ENCODE measurements at regions not wholly inside any gene's neighbourhood (a gene's known extent, or its start where the extent isn't known, plus 50 kb on each side); places are given as distances from the start of the nearest gene placed in this dataset.
A peak's percentile ranks its signal among the peaks of the same experiment; 100 is the strongest.

DNA sequence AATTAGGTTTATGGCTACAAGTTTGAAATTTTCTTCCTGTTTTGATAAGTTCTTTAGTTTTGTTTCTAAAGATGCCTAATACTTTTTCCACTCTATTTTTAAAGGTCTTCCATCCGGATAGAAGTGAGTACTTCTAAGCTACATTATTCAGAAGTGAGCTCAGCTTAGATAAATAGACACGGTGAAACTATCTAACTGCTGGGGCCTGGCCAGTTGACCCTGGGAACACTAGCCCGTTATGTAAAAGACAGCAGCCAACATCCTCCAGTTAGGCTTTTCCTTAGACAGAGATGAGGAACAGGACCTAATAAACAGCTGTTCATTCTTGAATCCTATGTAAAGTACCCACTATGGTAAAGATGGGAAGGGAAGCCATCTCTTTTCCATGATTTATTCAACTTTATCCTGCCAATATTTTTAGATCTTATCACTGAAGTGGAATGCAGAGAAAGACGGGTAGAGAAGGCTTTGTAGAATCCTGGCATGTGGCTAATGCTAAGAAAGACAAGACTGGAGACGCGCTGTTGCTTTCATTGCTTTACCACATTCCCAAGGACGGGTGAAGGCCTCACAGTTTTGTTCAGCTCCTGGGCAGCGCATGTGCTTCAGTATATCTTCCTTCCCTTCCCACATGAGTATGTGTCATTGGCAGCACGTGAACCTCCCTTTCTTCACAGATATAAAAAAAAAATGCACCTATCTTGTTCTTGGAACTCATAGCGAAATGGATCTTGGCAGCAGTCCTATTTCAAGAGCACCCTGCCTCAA is 340.0 kb upstream of the MEOX2 start:
- ATAC-seq = peak; percentile 96
- peak; percentile 49 for DNase-seq (ENCODE audit: low spot score)

DNA sequence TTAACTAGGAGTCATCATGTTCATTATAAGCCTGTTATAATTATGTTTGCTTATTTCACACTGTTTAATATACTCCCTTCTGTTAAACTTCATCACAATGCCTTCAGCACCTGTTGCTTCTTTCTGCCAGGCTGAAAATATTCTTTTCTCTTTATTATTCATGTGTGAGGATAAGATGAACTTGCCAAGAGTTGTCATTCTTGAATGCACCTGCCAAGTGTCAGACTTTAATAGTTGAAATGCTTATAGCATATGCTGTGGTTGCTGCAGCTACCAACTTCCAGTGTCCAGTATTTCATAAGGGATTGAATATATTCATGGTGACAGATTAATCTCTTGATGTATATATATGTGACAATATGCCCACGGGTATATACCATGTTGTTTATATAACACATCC is 339.2 kb upstream of the MEOX2 start:
- no peak for ATAC-seq
- no peak for DNase-seq (ENCODE audit: low spot score)

DNA sequence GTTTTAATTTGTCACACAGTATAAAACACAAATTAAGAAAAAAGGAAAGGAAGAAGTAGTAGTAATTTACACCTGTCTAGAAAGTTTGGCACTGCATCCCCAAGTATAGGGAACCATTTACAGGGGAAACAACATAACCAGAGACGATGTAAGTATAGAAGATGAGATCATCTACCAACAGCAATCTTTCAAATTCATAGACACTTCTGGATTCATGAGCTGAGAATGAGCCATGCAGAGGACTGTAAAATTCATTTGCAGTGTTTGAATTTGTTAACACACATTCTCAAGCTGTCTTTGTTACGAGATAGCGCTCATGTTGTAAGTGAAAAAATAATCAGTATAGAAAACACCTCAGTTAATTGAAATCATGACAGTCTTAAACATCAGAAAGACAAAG is 337.0 kb upstream of the MEOX2 start:
- DNase-seq (ENCODE audit: low spot score) = no peak
- no peak for ATAC-seq

DNA sequence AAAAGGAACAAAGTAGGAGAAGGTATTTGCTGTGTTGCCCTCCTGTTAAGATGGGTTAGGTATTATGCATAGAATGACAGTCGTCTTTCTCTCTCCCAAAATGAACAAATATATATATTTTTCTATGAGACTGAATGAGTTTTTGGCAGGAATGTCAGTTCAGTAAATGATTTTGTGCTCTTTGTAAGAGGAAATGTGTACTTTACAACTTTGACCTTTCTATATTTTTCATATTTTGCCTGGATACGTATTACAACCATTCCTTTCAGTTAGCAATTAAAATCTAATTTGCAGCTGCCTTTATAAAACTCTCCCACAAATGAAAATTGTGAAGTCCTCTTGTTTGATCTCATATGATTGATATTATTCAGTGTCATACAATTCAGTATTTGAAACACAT is 336.6 kb upstream of the MEOX2 start:
- ATAC-seq (no peak), DNase-seq (ENCODE audit: low spot score) (no peak)

DNA sequence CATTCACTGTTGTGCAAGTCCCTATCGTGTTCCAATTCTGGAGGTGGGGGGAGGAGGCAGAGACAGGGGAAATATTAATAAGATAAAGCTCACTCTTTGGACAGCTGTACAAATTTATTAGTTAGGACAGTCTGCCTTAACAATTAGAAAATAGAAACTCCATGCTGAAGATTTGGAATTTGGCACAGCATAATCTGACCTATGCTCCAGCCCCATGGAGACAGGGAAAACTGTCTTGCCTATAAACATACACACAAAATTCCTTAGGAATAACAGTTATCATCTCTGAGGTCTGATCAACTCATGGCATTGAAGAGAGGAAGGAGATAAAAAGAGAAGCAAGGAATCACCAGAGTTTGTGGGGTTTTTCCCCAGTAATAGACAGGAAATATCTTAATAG is 335.4 kb upstream of the MEOX2 start:
- no peak for DNase-seq (ENCODE audit: low spot score)
- no peak for ATAC-seq

DNA sequence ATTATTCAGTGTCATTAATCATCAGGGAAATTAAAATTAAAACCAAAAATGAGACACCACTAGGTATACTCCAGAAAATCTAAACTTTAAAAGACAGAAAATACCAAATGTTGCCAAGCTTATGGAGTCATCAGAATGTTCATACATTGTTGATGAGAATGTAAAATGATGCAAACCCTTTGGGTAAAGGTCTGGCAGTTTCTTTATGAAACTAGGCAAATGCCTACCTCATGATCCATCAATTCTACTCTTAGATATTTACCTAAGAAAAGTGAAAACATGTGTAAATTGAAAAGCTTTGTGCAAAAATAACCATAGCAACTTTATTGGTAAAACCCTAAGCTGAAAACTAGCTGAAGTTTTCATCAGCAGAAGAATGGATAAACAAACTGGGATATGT is 329.5 kb upstream of the MEOX2 start:
- DNase-seq (ENCODE audit: low spot score) = no peak
- no peak for ATAC-seq

DNA sequence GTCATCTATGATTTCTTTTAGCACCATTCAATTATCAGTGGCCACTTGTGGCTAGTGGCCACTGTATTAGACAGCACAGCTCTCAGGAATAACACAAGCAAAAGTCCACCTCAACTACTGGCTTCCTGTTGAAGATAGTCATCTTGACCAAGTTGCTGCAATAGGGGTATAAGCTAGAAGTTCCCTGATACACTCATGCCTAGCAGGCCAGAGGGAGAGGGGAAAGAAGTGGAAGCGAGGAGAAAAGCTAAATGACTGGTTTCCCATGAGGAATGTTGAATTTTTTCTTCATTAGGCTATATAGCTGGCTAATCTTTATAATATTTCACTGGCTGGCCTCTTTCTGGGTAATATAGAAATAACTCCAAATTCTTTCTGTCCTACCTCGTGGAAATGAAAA is 327.5 kb upstream of the MEOX2 start:
- no peak for DNase-seq (ENCODE audit: low spot score)
- no peak for ATAC-seq

DNA sequence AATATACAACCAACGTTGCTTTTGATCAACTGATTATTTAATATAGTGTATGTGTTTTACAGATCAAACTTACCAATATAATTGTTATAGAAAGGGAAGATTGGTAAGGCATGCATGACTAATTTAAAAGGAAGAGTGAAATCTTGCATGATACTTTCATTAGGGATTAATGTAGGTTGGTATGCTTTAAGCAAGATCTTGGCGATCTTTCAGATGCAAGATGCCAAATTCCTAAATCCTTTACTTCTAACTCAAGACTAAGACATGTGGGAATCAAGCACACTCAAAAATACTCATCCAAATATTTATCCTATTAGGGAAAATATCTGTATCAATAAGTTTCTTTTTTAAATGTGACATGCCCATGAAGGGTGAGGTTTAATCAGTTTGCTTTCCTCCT is 321.4 kb upstream of the MEOX2 start:
- ATAC-seq (no peak), DNase-seq (ENCODE audit: low spot score) (no peak)

DNA sequence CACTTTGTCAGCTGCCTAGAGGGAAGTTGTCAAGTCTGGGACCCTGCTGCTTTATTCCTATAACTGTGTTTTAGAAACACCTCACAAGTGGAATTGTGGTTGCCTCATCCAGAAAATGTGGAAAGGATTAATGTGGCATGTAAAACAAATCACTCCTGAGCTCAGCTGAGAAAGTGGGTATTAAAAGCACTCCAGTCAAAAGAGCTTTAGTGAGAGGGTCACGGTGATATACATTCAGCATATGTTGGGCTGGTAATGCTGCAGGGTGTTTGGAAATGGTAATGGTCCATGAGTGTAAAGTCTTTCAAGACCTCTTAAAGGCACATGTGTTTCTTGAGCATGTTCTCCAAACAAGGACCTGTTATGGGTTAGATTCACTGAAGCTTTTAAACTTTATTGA is 318.2 kb upstream of the MEOX2 start:
- ATAC-seq (no peak), DNase-seq (ENCODE audit: low spot score) (no peak)

DNA sequence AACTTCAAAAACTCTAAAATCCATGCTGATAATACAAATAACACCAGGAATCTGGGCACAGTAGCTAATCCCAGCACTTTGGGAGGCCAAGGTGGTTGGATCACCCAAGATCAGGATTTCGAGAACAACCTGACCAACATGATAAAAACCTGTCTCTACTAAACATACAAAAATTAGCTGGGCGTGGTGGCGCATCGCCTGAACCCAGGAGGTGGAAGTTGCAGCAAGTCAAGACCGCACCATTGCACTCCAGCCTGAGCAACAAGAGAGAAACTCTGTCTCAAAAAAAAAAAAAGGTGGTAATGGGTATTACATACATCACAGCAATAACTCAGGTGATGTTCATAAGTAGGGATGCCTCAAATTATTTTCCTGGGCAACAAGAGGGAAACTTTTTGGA is 315.0 kb upstream of the MEOX2 start:
- no peak for DNase-seq (ENCODE audit: low spot score)
- ATAC-seq = no peak

DNA sequence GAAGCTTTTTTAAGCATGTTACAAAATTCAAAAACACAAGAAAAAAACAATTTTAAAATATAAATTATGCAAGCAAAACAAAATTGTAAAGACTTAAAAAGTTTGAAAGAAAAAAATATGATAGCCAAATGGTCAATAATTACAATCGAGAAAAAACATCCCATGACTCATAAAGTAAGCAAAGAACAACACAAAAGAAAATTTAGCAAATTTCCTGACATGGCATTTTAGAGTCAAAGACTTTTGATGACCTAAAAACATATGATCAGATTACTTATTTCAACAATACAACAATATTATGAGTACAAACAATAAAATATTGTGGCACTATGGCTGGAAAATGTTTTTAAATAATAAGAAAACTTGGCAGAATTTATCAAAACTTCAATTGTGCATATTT is 312.1 kb upstream of the MEOX2 start:
- no peak for ATAC-seq
- no peak for DNase-seq (ENCODE audit: low spot score)

DNA sequence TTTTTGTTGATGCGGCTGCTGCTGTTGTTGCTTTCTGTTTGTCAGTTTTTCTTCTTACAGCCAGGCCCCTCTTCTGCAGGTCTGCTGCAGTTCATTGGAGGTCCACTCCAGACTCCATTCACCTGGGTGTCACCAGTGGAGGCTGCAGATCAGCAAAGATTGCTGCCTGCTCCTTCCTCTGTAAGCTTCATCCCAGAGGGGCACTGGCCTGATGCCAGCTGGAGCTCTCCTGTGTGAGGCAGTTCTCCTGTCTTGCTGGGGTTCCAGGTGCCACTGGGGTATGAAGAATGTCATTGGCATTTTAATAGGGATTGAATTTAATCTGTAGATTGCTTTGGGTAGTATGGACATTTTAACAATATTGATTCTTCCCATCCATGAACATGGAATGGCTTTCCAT is 308.5 kb upstream of the MEOX2 start:
- DNase-seq (ENCODE audit: low spot score) = no peak

DNA sequence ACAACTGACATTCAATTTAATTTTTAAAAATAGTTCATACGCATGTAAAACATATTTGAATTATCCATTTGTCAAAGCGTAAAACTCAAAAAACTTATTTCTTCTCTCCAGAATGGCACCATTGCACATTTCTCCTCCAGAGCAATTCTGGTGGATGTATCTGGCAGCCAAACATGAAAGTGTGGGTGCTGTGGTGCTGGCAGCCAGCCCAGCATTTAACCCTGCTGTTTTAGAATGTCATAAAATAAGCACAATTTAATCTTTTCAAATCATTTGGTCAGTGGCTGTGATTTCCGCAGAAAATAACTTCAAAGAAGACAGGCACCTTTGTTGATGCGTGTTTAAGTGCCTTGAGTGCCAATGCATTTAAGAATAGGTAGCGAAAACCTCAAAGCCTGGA is 302.7 kb upstream of the MEOX2 start:
- DNase-seq (ENCODE audit: low spot score) = no peak
- ATAC-seq = no peak

More for the DNA sequence above, 308.5 kb upstream of the MEOX2 start:
- no peak for ATAC-seq

DNA sequence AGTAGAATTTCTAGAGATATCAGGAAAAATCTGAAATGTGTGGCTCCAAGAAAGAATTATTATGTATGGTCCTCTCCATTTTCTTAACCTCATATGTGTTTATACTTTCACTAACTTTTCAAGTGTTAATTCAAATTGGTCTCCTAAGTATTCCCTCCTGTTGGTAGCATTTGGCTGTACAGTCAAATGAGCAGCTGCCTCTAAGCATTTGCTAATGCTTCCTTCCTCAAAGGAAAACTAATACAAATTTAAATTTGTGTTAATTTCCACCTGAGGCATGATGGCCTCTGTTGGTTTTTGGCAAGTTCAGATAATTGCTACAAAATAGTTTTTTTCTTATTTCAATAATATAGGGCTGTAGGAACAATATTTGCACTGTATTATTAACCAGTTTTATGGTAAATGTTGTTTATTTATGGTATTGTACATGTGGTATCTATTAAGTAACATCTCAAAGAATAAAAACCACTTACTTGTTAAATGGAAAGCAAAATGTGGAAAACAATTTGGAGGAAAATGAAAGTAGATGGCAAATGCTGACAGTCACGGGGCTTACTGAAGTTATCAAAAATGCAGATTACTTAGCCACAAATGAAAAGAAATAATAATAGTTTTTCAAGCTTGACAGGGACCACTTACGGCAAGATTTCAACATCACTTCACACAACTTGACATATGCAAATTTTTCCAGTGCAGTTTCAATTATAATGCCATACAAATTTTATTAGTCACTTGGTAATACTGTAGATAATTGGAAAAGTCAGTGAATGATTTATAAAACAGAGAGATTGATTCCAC is 299.3 kb upstream of the MEOX2 start:
- ATAC-seq (no peak), DNase-seq (ENCODE audit: low spot score) (no peak)

DNA sequence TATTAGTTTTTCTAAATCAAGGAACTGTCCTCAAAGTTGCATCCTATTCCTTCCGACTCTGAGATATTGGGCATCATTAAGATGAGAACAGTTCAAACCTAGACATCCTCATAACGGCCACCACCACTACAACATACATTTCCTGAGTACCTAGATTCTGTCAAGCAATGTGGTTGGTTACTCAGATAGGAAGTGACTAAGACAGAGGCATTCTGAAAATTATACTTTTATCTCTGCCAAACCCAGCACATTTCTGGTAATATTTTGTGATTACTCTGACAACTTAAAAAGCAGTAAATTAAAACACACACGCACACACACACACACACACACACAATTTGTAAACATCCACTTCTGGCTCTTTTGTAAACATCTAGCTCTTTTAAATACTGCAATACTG is 291.2 kb upstream of the MEOX2 start:
- DNase-seq (ENCODE audit: low spot score) (no peak), ATAC-seq (no peak)

DNA sequence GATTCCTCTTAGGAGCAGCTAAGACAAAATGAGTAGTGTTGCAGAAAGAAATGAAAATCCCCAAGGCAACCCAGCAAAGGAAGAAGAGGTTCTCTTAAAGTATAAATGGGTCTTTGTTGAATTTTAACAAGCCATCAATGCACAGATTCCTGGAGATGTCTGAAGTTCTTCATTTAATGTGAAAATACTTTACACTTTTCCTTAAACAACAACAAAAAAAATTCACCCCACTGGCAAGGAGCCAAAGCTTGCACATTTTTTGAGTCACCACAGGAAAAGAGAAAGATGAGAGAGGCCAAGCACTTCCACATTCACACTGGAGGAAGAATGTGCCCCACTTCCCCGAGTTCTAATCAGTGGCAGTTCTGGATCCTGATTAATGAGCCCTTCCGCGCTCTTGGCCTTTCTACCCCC is 286.4 kb upstream of the MEOX2 start:
- peak; percentile 33 for ATAC-seq
- DNase-seq (ENCODE audit: low spot score) = no peak

DNA sequence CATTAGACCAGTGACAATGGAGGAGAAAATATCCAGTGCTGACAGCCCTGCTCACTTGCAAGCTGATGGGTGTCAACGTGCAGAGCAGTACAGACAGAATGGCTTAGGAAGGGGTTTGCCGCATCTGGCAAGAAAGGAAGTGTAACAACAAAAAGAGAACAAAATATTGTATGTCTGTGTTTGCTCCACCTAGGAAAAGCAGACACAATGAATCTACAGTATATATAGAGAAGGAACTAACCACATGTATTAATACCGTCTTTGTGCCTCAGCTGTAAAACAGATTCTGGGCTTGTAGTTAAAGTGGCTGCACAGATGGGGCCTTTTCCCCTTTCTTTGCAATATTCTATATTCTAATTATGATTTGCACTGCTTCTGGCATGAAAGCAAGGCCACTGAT is 281.1 kb upstream of the MEOX2 start:
- DNase-seq (ENCODE audit: low spot score) = no peak
- no peak for ATAC-seq

DNA sequence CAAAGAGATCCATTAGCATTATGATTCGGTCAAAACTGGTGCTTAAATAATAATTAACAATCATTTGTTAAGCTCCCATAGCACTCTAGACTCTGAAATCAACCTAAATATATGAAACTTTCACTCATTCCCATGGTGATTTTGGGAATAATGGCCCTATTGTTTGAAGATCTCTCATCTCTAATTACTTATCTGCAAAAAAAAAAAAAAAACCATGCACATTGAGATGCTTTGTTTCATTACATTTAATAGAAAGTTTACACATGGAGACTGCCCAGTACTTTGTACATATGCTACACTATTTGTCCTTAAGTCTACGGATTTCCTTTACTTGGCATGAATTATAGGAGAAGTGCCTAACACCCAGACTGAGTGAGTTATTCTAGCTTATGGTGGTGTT is 280.6 kb upstream of the MEOX2 start:
- no peak for DNase-seq (ENCODE audit: low spot score)

DNA sequence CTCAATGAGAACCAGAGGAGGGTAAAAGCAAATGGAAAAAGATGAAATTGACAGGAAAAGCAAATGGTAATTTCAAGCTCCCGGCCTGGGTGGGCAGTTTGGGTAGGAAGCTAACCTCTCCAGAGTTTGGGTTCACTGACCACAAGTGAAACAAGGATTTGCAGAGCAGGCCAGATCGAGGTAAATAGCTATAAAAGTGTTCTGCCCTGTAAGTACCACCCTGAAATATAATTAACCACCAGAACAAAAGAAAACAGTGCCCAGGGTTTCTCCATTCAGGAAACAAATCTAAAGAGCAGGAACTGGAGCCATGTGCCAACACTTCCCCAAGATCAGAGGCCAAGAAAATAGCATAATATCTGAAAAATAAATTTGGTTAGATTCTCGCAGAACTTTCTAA is 276.7 kb upstream of the MEOX2 start:
- ATAC-seq (no peak), DNase-seq (ENCODE audit: low spot score) (no peak)

More for the DNA sequence above, 280.6 kb upstream of the MEOX2 start:
- no peak for ATAC-seq

DNA sequence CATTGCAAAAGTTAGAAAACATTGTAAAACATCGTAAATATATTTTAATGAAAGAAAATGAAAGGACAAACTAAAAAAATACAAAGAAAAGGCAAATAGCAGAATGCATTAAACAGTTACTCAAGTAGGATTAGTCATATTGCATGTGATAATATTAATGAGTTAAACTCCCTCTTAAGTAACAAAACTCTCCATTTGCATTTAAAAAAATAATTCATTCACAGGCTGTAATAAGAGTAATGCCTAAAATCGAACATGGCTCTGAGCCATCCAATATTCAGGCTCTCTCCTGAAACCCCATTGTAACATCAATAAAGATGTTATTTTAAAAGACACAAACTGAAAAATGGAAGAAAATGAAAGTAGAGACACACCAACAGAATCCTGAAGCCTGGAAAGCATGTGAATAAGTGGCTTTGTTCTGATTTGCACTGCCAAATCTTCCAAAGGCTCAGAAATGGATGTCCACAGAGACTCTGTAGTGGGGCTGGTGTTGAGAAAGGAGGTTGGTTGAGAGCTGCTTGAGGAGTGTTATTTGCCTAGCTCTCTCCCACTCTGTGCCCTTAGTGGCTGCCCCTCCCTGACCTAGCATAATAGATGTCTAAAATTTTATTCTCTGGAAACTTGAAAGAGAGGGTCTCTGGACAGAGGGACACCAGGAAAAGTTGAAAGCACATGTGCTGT is 268.3 kb upstream of the MEOX2 start:
- ATAC-seq (no peak), DNase-seq (ENCODE audit: low spot score) (no peak)

DNA sequence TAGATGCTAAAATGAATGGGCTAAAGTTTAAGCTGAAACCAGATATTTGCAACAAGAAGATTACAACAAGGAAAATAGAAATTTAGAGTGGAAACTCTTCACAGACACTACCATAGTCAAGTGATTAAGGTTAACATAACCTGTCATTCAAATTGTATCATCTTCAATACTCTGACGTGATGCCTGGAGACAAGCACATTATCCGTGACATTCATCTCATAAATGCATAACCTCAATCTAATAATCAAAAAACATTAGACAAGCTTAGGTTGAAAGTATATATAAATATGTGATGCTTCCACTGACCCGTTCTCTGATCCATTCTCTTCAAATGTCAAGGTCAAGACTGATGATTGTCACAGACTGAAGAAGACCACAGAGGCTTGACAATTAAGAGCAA is 263.8 kb upstream of the MEOX2 start:
- DNase-seq (ENCODE audit: low spot score) (no peak), ATAC-seq (no peak)

DNA sequence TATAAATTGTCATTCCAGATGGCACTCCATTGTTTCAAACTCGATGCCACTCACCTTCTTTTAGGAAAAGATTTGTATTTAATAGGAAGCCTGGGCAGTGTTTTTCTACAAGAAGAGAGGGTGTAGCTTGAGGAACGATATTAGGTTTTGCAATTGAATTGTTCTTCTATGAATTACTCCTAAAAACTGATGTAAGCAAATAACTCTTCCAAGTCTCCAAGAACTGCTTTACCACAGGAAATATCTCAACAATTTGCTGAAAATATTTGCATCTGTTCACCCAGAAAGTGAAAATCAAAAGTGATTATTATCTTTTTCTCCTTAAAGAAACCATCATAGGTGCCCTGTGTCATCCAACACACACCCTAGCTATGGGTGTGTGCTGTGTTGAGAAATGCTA is 261.3 kb upstream of the MEOX2 start:
- no peak for ATAC-seq
- no peak for DNase-seq (ENCODE audit: low spot score)

Measured in left lobe of liver (tissue), 2 donors.